ENCODE measurements at regions not wholly inside any gene's neighbourhood (a gene's known extent, or its start where the extent isn't known, plus 50 kb on each side); places are given as distances from the start of the nearest gene placed in this dataset.

DNA sequence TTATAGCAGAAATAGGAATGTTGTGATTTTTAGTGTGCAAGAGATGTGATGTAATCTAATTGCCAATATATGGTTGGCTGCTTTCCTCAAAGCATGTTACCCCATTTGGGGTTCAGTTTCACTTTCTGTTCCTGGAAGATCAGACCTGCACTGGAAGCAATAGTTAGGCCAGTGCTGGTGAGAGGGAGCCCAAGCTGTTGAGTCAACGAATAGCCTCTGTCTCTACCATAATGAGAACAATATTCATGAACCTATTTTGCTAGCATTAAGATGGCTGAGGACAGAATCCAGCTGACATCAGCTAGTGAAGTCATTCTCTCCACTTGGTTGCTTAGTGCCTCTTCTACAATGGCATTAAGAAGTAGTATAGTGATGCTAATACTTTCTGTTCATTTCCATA lies 379.9 kb upstream of the DCN start:
- TF ChIP-seq, protein P1, sequence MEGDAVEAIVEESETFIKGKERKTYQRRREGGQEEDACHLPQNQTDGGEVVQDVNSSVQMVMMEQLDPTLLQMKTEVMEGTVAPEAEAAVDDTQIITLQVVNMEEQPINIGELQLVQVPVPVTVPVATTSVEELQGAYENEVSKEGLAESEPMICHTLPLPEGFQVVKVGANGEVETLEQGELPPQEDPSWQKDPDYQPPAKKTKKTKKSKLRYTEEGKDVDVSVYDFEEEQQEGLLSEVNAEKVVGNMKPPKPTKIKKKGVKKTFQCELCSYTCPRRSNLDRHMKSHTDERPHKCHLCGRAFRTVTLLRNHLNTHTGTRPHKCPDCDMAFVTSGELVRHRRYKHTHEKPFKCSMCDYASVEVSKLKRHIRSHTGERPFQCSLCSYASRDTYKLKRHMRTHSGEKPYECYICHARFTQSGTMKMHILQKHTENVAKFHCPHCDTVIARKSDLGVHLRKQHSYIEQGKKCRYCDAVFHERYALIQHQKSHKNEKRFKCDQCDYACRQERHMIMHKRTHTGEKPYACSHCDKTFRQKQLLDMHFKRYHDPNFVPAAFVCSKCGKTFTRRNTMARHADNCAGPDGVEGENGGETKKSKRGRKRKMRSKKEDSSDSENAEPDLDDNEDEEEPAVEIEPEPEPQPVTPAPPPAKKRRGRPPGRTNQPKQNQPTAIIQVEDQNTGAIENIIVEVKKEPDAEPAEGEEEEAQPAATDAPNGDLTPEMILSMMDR (conservative IDR thresholded peaks at IDR 0.05; ENCODE audit: low read depth, low read length) = no peak
- no peak for TF ChIP-seq EZH2phosphoT487 (IDR thresholded peaks at IDR 0.05; ENCODE audit: borderline replicate concordance, low read length)

Measured in PC-3 (cell line).